Right lobe of liver (tissue), 4 donors: ENCODE measurements at regions not wholly inside any gene's neighbourhood (a gene's known extent, or its start where the extent isn't known, plus 50 kb on each side); places are given as distances from the start of the nearest gene placed in this dataset.
A peak's percentile ranks its signal among the peaks of the same experiment; 100 is the strongest.

ENCODE experiments used
- CTCF ChIP-seq, 4 donors: fragments of 200-600 bp in 3 of 4; fragments of 450-650 bp in 1 of 4; IDR thresholded peaks; one replicate each; pipeline versions ENCODE4 v1.5.1 to v1.8.0; 2016 to 2022; ENCODE audit warnings: antibody characterized with exemption in 4 of 4, mild to moderate bottlenecking in 2 of 4
- POLR2A ChIP-seq: fragments of 450-650 bp; IDR thresholded peaks from one replicate; pipeline ENCODE4 v1.6.1; 2017; ENCODE audit warnings: antibody characterized with exemption, mild to moderate bottlenecking
- donor health status: DM: no; HTN: no; CAD: no.
- donor health status: DM: no; HTN: no; CAD: no.
- donor health status: DM: no; HTN: yes; CAD: no.

- TF ChIP-seq CTCF (IDR thresholded peaks at IDR 0.05): peak in 2 of 4 donors; percentile 21 to 25
- TF ChIP-seq POLR2A: no peak
These were observed 158.7 kb downstream of the CGGBP1 start for GRCh38 chr3:87900061-87900460.
